D341Med (cell line): ENCODE measurements at regions not wholly inside any gene's neighbourhood (a gene's known extent, or its start where the extent isn't known, plus 50 kb on each side); places are given as distances from the start of the nearest gene placed in this dataset.

Source experiments
- DNase-seq: peaks from one replicate; pipeline ENCODE4 v3.0.0; 2012; ENCODE audit warnings: low spot score

GRCh38 chr17:15039366-15039765, 225.8 kb downstream of the PMP22 start:
- no peak for DNase-seq

GRCh38 chr17:15038656-15039055, 226.5 kb downstream of the PMP22 start:
- no peak for DNase-seq

- DNase-seq: no peak
Measured at GRCh38 chr17:15036238-15036637, 228.9 kb downstream of the PMP22 start.

GRCh38 chr17:15031975-15032374, 233.2 kb downstream of the PMP22 start:
- DNase-seq: no peak

GRCh38 chr17:15029469-15029868, 235.7 kb downstream of the PMP22 start:
- no peak for DNase-seq

GRCh38 chr17:15027853-15028252, 237.3 kb downstream of the PMP22 start:
- no peak for DNase-seq

- no peak for DNase-seq
Measured at GRCh38 chr17:15026088-15026487, 239.0 kb downstream of the PMP22 start.

- no peak for DNase-seq
Measured at GRCh38 chr17:15023589-15024336, 241.4 kb downstream of the PMP22 start.

GRCh38 chr17:15019158-15019557, 246.0 kb downstream of the PMP22 start:
- DNase-seq: no peak

- no peak for DNase-seq
Measured at GRCh38 chr17:15012351-15012980, 252.7 kb downstream of the PMP22 start.

- DNase-seq: no peak
Measured at GRCh38 chr17:15009087-15009486, 256.0 kb downstream of the PMP22 start.

GRCh38 chr17:15007147-15007553, 258.0 kb downstream of the PMP22 start:
- DNase-seq: no peak

- no peak for DNase-seq
Measured at GRCh38 chr17:15006421-15007128, 258.6 kb downstream of the PMP22 start.

- no peak for DNase-seq
Measured at GRCh38 chr17:15000661-15001060, 264.5 kb downstream of the PMP22 start.

- no peak for DNase-seq
Measured at GRCh38 chr17:14997290-14997689, 267.8 kb downstream of the PMP22 start.

- DNase-seq: no peak
Measured at GRCh38 chr17:14986127-14986526, 279.0 kb downstream of the PMP22 start.

GRCh38 chr17:14972844-14973243, 292.3 kb downstream of the PMP22 start:
- DNase-seq: no peak

- DNase-seq: no peak
Measured at GRCh38 chr17:14971054-14971453, 294.1 kb downstream of the PMP22 start.

GRCh38 chr17:14959106-14959648, 305.9 kb downstream of the PMP22 start:
- DNase-seq: no peak

- DNase-seq: no peak
Measured at GRCh38 chr17:14953405-14953804, 311.7 kb downstream of the PMP22 start.

- no peak for DNase-seq
Measured at GRCh38 chr17:14950686-14951085, 314.4 kb downstream of the PMP22 start.

GRCh38 chr17:14950216-14950615, 314.9 kb downstream of the PMP22 start:
- DNase-seq: no peak

GRCh38 chr17:14947671-14948070, 317.5 kb downstream of the PMP22 start:
- DNase-seq: no peak
